OCI-LY7 (cell line): ENCODE measurements at regions not wholly inside any gene's neighbourhood (a gene's known extent, or its start where the extent isn't known, plus 50 kb on each side); places are given as distances from the start of the nearest gene placed in this dataset.

Source experiments
- EZH2phosphoT487 ChIP-seq: fragments of 200-600 bp; sonication (generic); IDR thresholded peaks from 2 replicates; pipeline ENCODE4 v1.6.1; 2018; ENCODE audit warnings: low read depth, borderline replicate concordance, mild to moderate bottlenecking, mixed run types, antibody characterized with exemption, low read length, moderate library complexity, mixed read lengths
- TF ChIP-seq, protein P1 (sequence below): fragments of 200-600 bp; sonication (generic); conservative IDR thresholded peaks from 2 replicates; pipeline ENCODE4 v1.5.1; 2014; ENCODE audit warnings: mild to moderate bottlenecking, antibody characterized with exemption, low read length, moderate library complexity, mixed read lengths

DNA sequence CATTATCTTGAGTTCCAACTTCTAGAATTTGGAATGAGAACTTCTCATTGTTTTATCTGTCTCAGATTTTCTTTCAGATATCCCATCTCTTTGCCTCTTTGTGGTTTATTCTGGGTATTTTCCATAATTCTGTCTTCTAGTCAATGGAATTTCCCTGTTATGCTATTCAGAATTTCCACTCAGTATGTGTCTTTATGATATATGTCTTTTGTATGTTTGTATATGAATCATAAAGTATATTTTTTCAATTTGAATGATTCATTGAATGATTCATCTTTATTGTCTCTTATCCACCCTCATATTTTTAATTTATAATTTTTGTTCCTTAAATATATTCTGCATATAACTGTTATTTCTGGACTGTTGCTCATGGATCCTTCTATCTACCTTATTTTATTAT, 729.7 kb upstream of the GOT2 start:
- TF ChIP-seq, protein P1, sequence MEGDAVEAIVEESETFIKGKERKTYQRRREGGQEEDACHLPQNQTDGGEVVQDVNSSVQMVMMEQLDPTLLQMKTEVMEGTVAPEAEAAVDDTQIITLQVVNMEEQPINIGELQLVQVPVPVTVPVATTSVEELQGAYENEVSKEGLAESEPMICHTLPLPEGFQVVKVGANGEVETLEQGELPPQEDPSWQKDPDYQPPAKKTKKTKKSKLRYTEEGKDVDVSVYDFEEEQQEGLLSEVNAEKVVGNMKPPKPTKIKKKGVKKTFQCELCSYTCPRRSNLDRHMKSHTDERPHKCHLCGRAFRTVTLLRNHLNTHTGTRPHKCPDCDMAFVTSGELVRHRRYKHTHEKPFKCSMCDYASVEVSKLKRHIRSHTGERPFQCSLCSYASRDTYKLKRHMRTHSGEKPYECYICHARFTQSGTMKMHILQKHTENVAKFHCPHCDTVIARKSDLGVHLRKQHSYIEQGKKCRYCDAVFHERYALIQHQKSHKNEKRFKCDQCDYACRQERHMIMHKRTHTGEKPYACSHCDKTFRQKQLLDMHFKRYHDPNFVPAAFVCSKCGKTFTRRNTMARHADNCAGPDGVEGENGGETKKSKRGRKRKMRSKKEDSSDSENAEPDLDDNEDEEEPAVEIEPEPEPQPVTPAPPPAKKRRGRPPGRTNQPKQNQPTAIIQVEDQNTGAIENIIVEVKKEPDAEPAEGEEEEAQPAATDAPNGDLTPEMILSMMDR, result no peak
- no peak for TF ChIP-seq EZH2phosphoT487
